ENCODE measurements at regions not wholly inside any gene's neighbourhood (a gene's known extent, or its start where the extent isn't known, plus 50 kb on each side); places are given as distances from the start of the nearest gene placed in this dataset.

- DNase-seq (ENCODE audit: low spot score), result no peak
Measured at GRCh38 chr3:28738425-28738824, 389.8 kb upstream of the AZI2 start.

GRCh38 chr3:28739647-28740046, 391.0 kb upstream of the AZI2 start:
- DNase-seq (ENCODE audit: low spot score), result no peak

- no peak for DNase-seq (ENCODE audit: low spot score)
Measured at GRCh38 chr3:28743271-28743670, 394.6 kb upstream of the AZI2 start.

DNA sequence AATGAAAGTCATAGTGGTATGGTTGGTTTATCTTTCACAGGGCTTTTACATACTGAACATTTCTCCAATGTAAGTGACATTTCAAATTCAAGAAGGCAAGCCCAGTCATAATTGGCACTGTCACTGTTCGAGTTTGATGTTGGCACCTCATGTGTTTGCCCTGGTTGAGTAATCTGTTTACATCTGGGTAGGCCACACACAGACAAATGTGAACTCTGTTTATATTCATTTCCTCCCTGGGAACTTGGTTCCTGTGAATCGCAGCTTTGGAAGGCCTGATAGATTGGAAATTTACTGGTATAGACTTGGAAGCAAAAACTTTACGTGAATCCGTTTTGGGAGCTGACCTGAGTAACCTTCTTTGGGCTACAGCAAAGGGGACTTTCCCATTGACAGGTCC, 395.2 kb upstream of the AZI2 start:
- no peak for DNase-seq (ENCODE audit: low spot score)

GRCh38 chr3:28745436-28745835, 396.8 kb upstream of the AZI2 start:
- no peak for DNase-seq (ENCODE audit: low spot score)

- no peak for DNase-seq (ENCODE audit: low spot score)
Measured at GRCh38 chr3:28745916-28746617, 397.4 kb upstream of the AZI2 start.

DNA sequence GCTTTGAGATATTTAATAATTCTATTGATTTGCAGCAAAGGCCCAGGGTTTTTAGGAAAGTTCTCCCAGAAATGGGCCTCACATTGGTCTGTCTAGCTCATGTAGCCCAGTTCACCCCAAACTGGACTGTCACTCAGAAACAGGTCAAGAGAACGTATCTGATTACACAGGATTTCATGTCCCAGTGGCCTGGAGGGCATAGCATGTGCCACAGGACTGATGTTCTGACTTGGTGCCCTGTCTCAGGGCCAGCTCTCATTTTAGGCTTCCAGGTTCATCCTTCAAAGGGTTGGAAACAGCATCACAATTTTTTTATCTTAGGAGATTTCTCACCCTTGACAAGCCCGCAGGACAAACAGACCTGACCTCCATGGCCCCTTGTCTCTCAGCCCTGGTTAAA, 398.4 kb upstream of the AZI2 start:
- DNase-seq (ENCODE audit: low spot score), result no peak

DNA sequence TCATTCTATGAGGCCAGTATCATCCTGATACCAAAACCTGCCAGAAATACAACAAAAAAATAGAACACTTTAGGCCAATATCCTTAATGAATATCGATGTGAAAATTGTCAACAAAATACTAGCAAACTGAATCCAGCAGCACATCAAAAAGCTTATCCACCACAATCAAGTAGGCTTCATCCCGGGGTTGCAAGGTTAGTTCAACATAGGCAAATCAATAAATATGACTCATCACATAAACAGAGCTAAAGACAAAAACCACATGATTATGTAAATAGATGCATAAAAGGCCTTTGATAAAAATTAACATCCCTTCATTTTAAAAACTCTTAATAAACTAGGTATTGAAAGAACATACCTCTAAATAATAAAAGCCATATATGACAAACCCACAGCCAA, 403.2 kb upstream of the AZI2 start:
- DNase-seq (ENCODE audit: low spot score), result no peak

GRCh38 chr3:28752290-28752689, 403.7 kb upstream of the AZI2 start:
- no peak for DNase-seq (ENCODE audit: low spot score)

DNA sequence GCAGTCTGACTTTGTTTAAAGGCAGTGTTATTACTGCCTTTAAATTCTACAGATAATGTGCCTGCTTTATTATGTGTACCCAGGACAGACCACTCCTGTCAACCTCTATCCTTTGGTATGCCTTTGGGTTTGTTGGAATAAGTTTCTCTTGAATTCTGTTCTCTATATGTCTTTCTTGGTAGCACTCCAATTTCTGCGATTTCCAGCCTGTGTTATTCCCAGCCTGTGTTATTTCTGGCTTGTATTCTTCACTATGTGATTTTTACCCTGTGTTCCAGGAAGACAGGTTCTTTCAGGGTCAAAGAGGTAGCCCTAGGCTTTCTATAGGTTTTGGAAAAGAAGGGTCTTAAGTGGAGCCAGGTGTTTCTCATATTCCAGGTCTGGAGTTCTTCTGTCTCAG, 407.4 kb upstream of the AZI2 start:
- no peak for DNase-seq (ENCODE audit: low spot score)

DNA sequence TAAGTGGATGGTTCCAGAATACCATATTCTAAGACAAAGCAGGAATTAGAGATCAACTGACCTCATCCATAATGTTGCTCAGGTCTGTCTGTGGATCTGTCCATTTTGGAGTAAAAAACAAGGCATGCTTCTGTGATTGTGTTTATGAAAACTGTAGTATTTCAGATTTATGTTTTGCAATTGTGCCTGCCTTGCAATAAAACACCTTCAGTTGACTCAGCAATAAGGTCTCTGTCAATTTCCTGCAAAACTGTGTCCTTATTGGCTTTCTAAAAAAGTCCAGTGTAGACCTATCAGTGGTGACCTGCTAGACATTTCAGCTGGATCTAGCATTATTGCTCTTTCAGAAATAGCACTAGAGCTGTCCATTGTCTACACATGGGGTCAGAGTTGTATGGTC, 409.5 kb upstream of the AZI2 start:
- no peak for DNase-seq (ENCODE audit: low spot score)

DNA sequence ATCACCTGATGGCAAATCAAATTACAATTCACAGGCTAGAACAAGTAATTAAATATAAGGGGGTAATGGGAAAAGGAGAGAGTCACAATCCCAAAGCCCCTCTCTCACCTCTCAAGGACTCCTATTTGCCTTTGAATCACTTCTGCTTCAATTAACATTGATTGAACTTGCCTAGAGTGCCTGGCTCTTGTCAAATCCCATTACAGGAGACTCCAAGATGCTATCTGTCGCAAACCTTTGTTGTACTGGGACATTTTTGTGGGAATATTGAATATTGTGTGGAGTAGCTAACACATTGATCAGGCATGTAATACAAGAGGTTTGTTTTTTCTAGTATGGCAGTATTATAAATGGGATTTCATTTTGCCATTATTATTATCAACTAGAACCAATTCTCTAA, 412.8 kb upstream of the AZI2 start:
- no peak for DNase-seq (ENCODE audit: low spot score)

- DNase-seq (ENCODE audit: low spot score), result no peak
Measured at GRCh38 chr3:28765194-28765593, 416.6 kb upstream of the AZI2 start.

DNA sequence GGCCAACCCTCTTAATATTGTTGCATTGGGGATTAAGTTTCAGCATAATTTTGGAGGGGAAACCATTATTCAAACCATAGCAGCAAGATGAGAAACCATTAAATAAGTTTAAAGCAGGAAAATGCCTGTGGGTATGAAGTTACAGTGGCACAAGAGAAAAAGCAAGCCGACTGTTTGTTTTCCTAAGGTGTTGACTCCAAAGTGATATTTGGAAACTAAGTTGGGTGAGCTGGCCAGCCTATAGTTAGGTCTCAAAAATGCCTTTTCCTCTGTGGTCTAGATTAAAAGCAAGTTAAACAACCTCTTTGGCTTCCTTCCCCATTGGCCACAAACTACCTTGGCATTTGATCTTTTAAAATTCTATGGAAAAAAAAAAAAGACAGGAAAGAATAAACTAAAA, 419.8 kb upstream of the AZI2 start:
- DNase-seq (ENCODE audit: low spot score), result no peak

DNA sequence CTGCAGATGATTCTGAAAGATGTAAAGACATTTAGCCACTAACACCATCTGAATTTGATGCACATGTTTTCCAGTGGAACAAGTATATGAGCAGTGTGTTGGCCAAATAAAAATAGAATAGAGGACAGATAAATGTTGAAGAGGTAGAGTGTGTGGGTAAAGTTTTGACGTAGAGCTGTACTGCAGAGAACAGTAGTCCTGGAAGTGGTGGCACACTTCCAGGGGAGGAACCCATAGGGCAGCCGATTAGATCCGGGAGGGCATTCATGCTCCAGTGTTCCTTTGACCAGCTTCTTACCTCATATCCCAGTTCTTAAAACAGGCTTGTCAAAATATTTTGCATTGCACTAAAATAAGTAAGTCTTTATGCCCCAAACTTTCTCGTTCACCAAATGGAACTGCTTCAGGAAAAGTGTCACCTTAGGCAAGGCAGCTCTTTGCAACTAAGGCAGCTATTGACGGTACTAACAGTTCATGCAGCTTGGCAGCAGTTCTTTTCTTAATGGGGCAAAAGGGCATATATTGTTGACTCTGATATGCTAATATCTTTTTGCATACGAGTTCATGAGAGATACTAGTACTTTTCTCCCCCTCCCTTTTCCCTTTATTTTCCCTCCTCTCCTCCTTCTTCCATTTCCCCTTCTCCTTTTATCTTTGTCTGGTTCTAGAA, 429.3 kb upstream of the AZI2 start:
- no peak for DNase-seq (ENCODE audit: low spot score)

DNA sequence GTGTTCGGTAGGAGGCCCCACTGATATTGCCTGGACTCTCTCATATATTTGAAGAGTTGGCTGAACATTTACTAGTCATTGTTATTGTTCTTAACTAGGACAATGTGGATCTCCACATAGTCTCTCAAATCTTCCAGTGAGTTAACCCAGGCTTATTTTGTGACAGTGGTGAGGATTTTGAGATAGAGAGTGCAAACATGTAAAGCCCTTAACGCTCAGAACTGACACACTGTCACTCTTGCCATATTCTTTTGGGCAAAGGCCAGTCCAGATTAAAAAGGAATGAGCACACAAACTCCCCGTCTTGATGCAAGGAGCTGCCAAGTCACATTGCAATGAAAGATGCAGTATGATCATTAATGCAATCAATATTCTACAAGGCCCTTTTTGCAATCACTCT, 431.9 kb upstream of the AZI2 start:
- no peak for DNase-seq (ENCODE audit: low spot score)

GRCh38 chr3:28781053-28781452, 432.4 kb upstream of the AZI2 start:
- no peak for DNase-seq (ENCODE audit: low spot score)

GRCh38 chr3:28786446-28786845, 437.8 kb upstream of the AZI2 start:
- DNase-seq (ENCODE audit: low spot score), result no peak

- no peak for DNase-seq (ENCODE audit: low spot score)
Measured at GRCh38 chr3:28788571-28788970, 439.9 kb upstream of the AZI2 start.

DNA sequence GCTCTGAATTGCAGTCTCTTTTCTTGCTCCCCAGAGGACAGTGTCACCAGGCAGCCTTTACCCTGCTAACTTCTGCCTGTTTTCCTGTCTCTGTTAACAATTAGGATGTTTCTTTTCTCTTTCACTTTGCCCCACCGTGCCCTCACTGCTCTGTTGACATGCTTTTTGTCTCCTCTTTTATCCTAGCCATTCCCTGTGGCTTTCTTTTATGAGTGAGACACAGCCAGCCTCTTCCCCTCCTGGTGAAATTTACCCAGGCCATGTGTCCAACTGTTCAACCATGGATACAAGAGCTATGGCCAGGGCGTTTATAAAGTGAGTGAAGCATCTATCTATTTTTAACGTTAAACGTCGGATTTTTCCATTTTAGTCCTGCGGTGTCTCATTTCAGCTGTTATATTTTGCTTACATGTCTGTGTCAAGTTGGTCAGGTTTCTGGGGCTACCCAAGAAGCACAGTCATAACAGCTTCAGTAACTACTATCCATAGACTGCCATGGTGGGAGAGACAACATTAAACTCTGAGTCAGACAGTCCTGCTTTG, 443.2 kb upstream of the AZI2 start:
- DNase-seq (ENCODE audit: low spot score), result no peak

- DNase-seq (ENCODE audit: low spot score), result no peak
Measured at GRCh38 chr3:28792604-28793003, 444.0 kb upstream of the AZI2 start.

- DNase-seq (ENCODE audit: low spot score), result no peak
Measured at GRCh38 chr3:28799084-28799483, 450.5 kb upstream of the AZI2 start.

GRCh38 chr3:28800203-28800602, 451.6 kb upstream of the AZI2 start:
- DNase-seq (ENCODE audit: low spot score), result no peak

DNA sequence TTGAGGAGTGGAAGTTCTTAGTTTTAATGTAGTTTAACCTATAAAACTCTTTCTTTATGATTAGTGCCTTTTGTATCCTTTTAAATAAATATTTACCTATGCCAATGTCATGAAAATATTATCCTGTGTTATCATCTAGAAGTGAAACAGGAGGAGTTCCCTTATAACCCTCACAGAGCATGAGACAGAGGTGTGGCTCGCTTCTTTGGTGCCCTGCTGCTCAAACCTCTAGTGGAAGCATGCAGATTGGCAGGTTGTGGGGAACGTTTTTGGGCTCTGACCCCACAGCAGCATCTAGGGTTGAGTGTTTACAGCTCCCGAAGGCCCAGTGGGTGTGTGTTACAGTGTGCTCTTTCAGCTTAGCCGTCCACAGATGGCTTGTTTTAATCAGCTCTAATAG, 459.4 kb upstream of the AZI2 start:
- no peak for DNase-seq (ENCODE audit: low spot score)
